Activated CD4-positive, alpha-beta T cell treated with anti-CD3 and anti-CD28 coated beads, Interleukin-2, Interleukin-4, amounts not matched to agents 100 ng/mL and 50 ng/mL, durations not matched to agents 16 hours and 8 hours (primary cell): ENCODE measurements at regions not wholly inside any gene's neighbourhood (a gene's known extent, or its start where the extent isn't known, plus 50 kb on each side); places are given as distances from the start of the nearest gene placed in this dataset.

Source experiments
- DNase-seq: peaks from one replicate; pipeline ENCODE4 v3.0.0-alpha.2; 2020; ENCODE audit warnings: low spot score

GRCh38 chr1:2934156-2934540 lies 87.1 kb upstream of the ACTRT2 start:
- DNase-seq: no peak

- no peak for DNase-seq
Observed at GRCh38 chr1:2934642-2935081, 86.6 kb upstream of the ACTRT2 start.

GRCh38 chr1:2935184-2935583 lies 86.1 kb upstream of the ACTRT2 start:
- DNase-seq: no peak

GRCh38 chr1:2935751-2936390 lies 85.4 kb upstream of the ACTRT2 start:
- DNase-seq: no peak

- DNase-seq: no peak
Observed at GRCh38 chr1:2936559-2937515, 84.4 kb upstream of the ACTRT2 start.

- DNase-seq: no peak
Observed at GRCh38 chr1:2937805-2938204, 83.5 kb upstream of the ACTRT2 start.

GRCh38 chr1:2939041-2939552 lies 82.2 kb upstream of the ACTRT2 start:
- DNase-seq: no peak

- no peak for DNase-seq
Observed at GRCh38 chr1:2940178-2940577, 81.1 kb upstream of the ACTRT2 start.

- no peak for DNase-seq
Observed at GRCh38 chr1:2941040-2941439, 80.2 kb upstream of the ACTRT2 start.

- DNase-seq: no peak
Observed at GRCh38 chr1:2941907-2942306, 79.4 kb upstream of the ACTRT2 start.

- DNase-seq: no peak
Observed at GRCh38 chr1:2942410-2942809, 78.9 kb upstream of the ACTRT2 start.

- DNase-seq: no peak
Observed at GRCh38 chr1:2943686-2944260, 77.5 kb upstream of the ACTRT2 start.

GRCh38 chr1:2944705-2945104 lies 76.6 kb upstream of the ACTRT2 start:
- no peak for DNase-seq

GRCh38 chr1:2945821-2946231 lies 75.4 kb upstream of the ACTRT2 start:
- no peak for DNase-seq

GRCh38 chr1:2946291-2946690 lies 75.0 kb upstream of the ACTRT2 start:
- no peak for DNase-seq

- no peak for DNase-seq
Observed at GRCh38 chr1:2946999-2947690, 74.1 kb upstream of the ACTRT2 start.

GRCh38 chr1:2948001-2948750 lies 73.1 kb upstream of the ACTRT2 start:
- DNase-seq: no peak

- DNase-seq: no peak
Observed at GRCh38 chr1:2948751-2949680, 72.3 kb upstream of the ACTRT2 start.

- no peak for DNase-seq
Observed at GRCh38 chr1:2949966-2950925, 71.0 kb upstream of the ACTRT2 start.
